Fibroblast of mammary gland (primary cell): ENCODE measurements at regions not wholly inside any gene's neighbourhood (a gene's known extent, or its start where the extent isn't known, plus 50 kb on each side); places are given as distances from the start of the nearest gene placed in this dataset.

Experiments
- DNase-seq: peaks from one replicate; pipeline ENCODE4 v3.0.0-alpha.2; 2010; ENCODE audit warnings: low read depth
- H3K4me3 ChIP-seq: 2 replicates; pipeline ENCODE4 v1.5.1; 2011; ENCODE audit warnings: low read depth, mild to moderate bottlenecking, low read length, moderate library complexity; ENCODE audit not compliant: control insufficient read depth
- TF ChIP-seq, protein P1 (sequence below): conservative IDR thresholded peaks from 2 replicates; pipeline ENCODE4 v1.5.1; 2011; ENCODE audit warnings: low read depth, low read length, inconsistent platforms; ENCODE audit not compliant: control insufficient read depth, insufficient read depth

DNA sequence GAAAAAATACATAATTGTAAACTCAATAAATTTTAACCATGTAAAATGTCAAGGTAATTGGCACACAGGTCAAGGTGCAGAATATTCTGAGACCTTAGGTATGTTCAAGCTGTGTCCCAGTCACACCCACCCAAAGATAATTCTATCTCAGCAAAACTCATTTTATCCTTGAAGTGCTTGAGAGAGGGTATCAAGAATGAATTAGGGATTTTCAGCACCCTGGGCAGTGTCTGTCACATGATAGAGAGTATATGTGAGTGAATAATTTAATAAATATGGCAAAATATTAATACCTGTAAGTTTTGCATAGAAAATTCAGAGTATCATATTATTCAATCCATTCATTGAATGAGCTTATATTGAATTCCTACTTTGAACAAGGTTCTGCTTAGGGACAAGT is 567.9 kb downstream of the FBXO15 start:
- H3K4me3 ChIP-seq: no peak overlapping the region
- TF ChIP-seq, protein P1, sequence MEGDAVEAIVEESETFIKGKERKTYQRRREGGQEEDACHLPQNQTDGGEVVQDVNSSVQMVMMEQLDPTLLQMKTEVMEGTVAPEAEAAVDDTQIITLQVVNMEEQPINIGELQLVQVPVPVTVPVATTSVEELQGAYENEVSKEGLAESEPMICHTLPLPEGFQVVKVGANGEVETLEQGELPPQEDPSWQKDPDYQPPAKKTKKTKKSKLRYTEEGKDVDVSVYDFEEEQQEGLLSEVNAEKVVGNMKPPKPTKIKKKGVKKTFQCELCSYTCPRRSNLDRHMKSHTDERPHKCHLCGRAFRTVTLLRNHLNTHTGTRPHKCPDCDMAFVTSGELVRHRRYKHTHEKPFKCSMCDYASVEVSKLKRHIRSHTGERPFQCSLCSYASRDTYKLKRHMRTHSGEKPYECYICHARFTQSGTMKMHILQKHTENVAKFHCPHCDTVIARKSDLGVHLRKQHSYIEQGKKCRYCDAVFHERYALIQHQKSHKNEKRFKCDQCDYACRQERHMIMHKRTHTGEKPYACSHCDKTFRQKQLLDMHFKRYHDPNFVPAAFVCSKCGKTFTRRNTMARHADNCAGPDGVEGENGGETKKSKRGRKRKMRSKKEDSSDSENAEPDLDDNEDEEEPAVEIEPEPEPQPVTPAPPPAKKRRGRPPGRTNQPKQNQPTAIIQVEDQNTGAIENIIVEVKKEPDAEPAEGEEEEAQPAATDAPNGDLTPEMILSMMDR: no peak
- no peak for DNase-seq

DNA sequence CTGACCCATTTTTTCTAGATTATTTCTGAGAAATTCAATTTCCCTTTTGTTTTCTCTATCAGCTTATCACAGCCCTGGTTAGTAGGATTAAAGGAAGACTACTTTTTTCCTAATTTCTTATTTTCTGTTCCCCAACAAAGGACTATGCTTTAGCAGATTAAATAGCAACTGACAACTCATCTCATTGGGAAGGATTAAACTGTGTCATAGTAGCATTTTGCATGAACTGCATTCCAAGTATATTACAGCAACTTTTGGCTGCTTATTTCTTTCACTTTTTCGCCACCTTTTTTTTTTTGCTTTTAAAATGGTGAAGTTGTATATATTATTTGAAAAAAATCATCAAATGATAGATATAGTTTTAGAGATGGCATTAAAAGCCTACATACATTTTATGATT is 570.3 kb downstream of the FBXO15 start:
- peak; percentile 59 for DNase-seq
- TF ChIP-seq, protein P1: no peak
- no peak overlapping the region for H3K4me3 ChIP-seq

DNA sequence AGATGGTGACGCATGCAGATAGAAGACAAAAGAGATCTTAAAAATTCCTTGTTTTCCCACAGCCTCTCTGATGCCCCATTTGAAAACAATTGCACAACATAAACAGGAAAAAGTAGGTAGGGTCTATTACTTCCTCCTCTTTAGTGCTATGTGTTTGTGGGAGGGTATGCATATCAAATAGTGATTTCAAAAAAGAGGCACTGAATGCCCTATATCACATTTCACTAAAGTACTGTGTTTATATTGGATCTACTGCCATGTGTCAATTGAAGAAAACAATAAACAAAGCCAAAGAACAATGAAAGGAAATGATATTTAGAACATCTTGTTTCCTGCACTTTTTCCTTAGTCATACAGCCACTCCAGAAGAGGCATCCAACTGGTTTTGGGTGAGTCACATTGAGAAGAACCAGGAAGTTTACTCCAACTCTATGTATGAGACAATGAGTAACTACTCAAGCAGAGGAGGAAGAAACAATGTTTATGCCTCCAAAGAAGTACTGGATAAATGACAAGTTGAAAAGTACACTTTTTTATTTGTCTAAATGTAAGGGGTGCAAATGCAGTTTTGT is 583.6 kb downstream of the FBXO15 start:
- DNase-seq: peak; percentile 95
- H3K4me3 ChIP-seq: no peak overlapping the region
- TF ChIP-seq, protein P1: no peak

DNA sequence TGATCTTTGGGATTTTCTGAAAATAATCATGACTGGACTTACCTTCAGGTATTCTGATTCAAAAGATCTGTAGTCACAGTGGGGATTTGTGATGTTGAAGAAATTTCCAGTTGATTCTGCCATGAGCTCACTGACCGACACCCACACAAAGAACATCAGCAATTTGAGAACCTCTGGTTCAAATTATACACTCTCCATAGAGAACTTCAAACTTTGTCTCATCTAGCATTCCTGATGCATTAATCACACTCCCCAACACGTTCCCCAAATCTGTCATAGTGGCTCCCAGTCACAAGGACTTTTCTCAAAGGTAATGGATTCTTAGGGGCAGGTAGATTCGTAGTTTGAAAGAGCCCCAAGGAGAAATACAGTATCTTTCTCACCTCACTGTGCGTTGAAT is 584.3 kb downstream of the FBXO15 start:
- peak; percentile 92 for DNase-seq
- H3K4me3 ChIP-seq: no peak overlapping the region
- TF ChIP-seq, protein P1: no peak

DNA sequence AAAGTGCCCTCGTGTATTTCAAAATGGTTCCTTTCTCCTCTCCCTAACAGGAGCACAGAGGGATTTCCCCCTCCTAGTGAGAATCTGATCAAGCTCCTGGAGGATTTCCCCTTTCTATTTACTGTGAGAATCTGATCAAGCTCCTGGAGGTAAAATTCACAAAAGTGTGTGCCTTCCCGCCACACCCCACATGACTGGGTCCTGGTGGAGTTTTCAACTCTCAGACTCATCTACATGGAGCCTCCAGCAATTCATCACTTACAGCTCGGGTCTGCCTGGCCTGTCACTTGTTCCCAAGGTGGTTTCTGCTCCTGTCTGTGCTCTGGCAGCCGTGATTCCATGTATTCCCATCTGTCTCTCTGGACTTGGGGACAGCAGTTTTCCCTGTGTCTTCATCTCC is 590.7 kb downstream of the FBXO15 start:
- no peak overlapping the region for H3K4me3 ChIP-seq
- DNase-seq: no peak
- TF ChIP-seq, protein P1: no peak

DNA sequence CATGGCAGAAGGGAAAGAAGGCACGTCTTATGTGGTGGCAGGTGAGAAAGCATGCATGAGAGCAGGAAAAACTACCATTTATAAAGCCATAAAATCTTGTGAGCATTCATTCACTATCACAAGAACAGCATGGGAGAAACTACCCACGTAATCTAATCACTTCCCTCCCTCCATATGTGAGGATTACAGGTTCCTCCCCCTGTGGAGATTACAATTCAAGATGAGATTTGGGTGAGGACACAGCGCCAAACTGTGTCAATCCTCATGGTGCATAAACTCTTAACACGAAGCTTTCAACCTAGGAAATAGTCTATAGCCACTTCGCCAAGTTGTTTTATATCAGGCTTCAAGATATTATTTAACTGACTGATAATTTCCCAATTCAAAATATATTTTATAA is 595.5 kb downstream of the FBXO15 start:
- TF ChIP-seq, protein P1: no peak
- no peak overlapping the region for H3K4me3 ChIP-seq
- DNase-seq: no peak

DNA sequence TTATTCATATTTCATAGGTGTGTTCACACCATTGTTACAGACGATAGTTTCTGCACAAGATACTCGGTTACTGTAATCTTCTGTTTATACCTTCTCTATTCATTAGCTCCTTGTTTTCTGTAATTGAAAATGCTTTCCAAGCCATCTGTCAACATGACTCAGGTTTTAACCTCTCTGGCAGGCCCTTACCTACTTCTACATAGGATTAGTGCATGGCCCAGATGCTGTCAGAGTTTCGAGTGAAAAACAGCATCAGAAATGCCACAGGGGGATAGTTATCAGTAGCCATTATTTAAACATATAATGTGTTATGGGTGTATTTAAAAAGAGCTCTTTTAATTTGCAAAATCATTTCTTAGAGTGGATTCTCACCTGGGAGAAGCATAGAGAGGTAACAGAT is 596.4 kb downstream of the FBXO15 start:
- H3K4me3 ChIP-seq: no peak overlapping the region
- no peak for DNase-seq
- TF ChIP-seq, protein P1: no peak
